ENCODE measurements at regions not wholly inside any gene's neighbourhood (a gene's known extent, or its start where the extent isn't known, plus 50 kb on each side); places are given as distances from the start of the nearest gene placed in this dataset.

DNA sequence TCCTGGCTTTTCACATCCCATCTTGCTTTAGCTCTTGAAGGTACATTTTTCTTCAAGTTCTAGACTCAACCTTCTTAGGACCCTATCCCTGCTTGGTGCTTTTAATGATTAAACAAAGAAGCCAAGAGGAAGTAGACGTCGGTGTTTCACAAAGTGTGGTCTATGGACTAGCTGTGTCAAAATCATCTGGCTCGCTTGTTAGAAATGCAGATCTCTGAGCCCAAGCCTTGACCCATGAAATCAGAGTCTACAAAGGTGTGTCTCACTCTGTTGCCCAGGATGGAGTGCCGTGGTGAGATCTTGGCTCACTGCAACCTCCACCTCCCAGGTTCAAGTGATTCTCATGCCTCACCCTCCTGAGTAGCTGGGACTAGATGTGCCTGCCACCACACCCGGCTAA, 295.5 kb upstream of the KAZN start:
- Mint-ChIP-seq H3K4me3 (no peak overlapping the region), H3K36me3 (no peaks in the 10 kb centered on the region), H3K9me3 (no peaks in the 10 kb centered on the region), H3K4me1 (no peaks in the 10 kb centered on the region), H3K27ac (no peak overlapping the region), H3K27me3 (peaks cover 2 to 16% (median 5%) of the 10 kb centered on the region in 5 donors)
- ATAC-seq (no peak), DNase-seq (no peak)
- POLR2A ChIA-PET = no interaction called here

GRCh38 chr1:14304381-14304865, 294.1 kb upstream of the KAZN start:
- no peaks in the 10 kb centered on the region for H3K36me3 Mint-ChIP-seq
- POLR2A ChIA-PET = no interaction called here
- no peak for ATAC-seq
- DNase-seq = no peak
- H3K9me3 Mint-ChIP-seq = no peaks in the 10 kb centered on the region
- H3K27me3 Mint-ChIP-seq = peaks cover 0 to 12% (median 2%) of the 10 kb centered on the region in 5 donors
- no peak overlapping the region for H3K27ac Mint-ChIP-seq
- no peak overlapping the region for H3K4me3 Mint-ChIP-seq
- no peaks in the 10 kb centered on the region for H3K4me1 Mint-ChIP-seq

- Mint-ChIP-seq H3K27me3 (peaks cover 0 to 3% (median 1%) of the 10 kb centered on the region in 5 donors), H3K9me3 (peaks cover 0 to 10% (median 0%) of the 10 kb centered on the region in 9 donors), H3K36me3 (no peaks in the 10 kb centered on the region), H3K4me3 (no peak overlapping the region), H3K4me1 (no peaks in the 10 kb centered on the region), H3K27ac (no peak overlapping the region)
- POLR2A ChIA-PET = no interaction called here
- no peak for DNase-seq
- no peak for ATAC-seq
Observed at GRCh38 chr1:14308460-14308859, 290.0 kb upstream of the KAZN start.

- Mint-ChIP-seq H3K4me3 (no peak overlapping the region), H3K4me1 (no peaks in the 10 kb centered on the region)
Observed at GRCh38 chr1:14309984-14310383, 288.5 kb upstream of the KAZN start.

GRCh38 chr1:14310476-14310875, 288.0 kb upstream of the KAZN start:
- H3K4me3 Mint-ChIP-seq = no peak overlapping the region
- no peaks in the 10 kb centered on the region for H3K4me1 Mint-ChIP-seq
- DNase-seq = no peak
- no peaks in the 10 kb centered on the region for H3K36me3 Mint-ChIP-seq
- H3K9me3 Mint-ChIP-seq = peaks cover 0 to 10% (median 0%) of the 10 kb centered on the region in 9 donors
- POLR2A ChIA-PET = no interaction called here
- H3K27me3 Mint-ChIP-seq = peaks cover 0 to 1% (median 0%) of the 10 kb centered on the region in 5 donors
- no peak for ATAC-seq
- H3K27ac Mint-ChIP-seq = no peak overlapping the region

More at GRCh38 chr1:14309984-14310383, 288.5 kb upstream of the KAZN start:
- ATAC-seq = no peak
- peaks cover 0 to 1% (median 0%) of the 10 kb centered on the region in 5 donors for H3K27me3 Mint-ChIP-seq
- no peak overlapping the region for H3K27ac Mint-ChIP-seq
- DNase-seq = no peak
- POLR2A ChIA-PET = no interaction called here
- H3K36me3 Mint-ChIP-seq = no peaks in the 10 kb centered on the region
- peaks cover 0 to 10% (median 0%) of the 10 kb centered on the region in 9 donors for H3K9me3 Mint-ChIP-seq

DNA sequence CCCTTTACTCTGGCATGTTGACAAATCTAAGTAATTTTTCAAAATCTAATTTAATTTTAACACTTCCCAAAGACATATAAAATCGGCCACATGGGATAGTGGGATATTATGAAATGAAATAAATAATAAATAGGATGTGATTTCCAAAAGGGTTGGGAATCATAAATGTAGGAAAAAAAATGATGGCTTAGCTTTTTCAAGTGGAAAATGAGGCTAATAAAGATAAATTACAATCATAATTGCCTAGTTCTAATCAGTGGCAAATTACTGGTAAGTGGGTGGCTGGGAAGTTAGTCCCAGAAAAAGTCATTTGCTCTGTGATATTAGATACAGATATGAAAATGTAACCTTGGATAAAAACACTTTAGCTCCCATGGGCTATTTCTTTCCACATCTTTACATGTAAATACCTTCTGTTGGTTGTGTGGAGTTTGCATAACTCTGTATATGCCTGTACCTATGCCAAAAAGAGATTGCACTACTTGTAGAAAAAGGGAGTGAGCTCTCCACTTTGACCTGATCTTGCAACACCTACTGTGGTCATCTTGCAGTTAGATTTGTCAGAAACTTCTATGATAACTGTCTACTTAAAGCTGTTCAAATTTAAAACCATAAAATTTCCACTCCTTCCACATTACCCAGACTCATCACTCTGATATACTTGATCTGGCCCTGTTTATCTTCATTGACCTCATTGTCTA, 284.6 kb upstream of the KAZN start:
- no peak overlapping the region for H3K27ac Mint-ChIP-seq

DNA sequence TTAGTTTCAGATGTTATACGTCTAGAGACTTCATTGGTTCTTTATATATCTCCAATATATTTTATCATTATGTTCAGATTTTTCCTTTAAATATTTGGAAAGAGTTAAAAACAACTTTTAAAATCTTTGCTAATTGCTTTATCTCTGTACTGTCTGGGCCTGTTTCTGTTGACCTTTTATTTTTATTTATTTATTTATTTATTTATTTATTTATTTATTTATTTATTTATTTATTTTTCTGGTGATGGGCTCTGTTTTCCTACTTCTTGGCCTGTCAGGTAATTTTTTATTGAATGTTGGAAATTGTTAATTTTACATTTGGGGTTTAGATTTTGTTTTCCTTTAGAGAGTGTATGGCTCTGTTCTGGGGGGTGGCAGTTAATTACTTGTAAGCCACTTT, 279.7 kb upstream of the KAZN start:
- H3K9me3 Mint-ChIP-seq = peaks cover 0 to 13% (median 1%) of the 10 kb centered on the region in 9 donors
- no peak overlapping the region for H3K27ac Mint-ChIP-seq
- POLR2A ChIA-PET = no interaction called here
- DNase-seq (no peak), ATAC-seq (no peak)
- peaks cover 0 to 13% (median 3%) of the 10 kb centered on the region in 5 donors for H3K27me3 Mint-ChIP-seq
- H3K36me3 Mint-ChIP-seq = peaks cover 0 to 4% (median 0%) of the 10 kb centered on the region in 3 donors
- peaks cover 2 to 11% (median 7%) of the 10 kb centered on the region in 4 donors for H3K4me1 Mint-ChIP-seq
- no peak overlapping the region for H3K4me3 Mint-ChIP-seq

More for the DNA sequence above, 284.6 kb upstream of the KAZN start:
- Mint-ChIP-seq H3K36me3 (no peaks in the 10 kb centered on the region), H3K9me3 (peaks cover 0 to 10% (median 0%) of the 10 kb centered on the region in 9 donors), H3K4me1 (no peaks in the 10 kb centered on the region), H3K4me3 (no peak overlapping the region), H3K27me3 (peaks cover 0 to 4% (median 0%) of the 10 kb centered on the region in 5 donors)
- DNase-seq (no peak), ATAC-seq (no peak)
- POLR2A ChIA-PET = no interaction called here

DNA sequence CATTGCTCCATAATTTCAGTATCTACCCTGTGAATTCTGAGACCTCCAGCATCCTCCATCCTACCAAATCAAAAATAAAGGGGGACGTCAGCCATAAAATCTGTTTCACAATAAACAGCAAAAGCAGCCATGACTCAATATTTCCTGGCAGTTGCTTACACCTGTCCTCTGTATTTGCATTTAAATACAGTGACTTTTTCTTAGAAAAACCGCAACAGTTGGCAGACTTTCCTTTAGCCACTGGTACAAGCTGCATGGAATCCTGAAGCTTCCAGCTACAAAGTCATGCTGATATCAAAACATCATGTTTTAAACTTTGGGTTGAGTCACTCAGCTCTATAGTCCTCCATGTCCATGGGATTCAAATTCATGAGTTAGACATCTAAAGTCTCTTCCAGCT, 278.0 kb upstream of the KAZN start:
- Mint-ChIP-seq H3K27me3 (peaks cover 0 to 13% (median 3%) of the 10 kb centered on the region in 5 donors), H3K36me3 (peaks cover 0 to 4% (median 0%) of the 10 kb centered on the region in 3 donors), H3K4me1 (peaks cover 2 to 11% (median 7%) of the 10 kb centered on the region in 4 donors), H3K9me3 (peaks cover 0 to 13% (median 0%) of the 10 kb centered on the region in 9 donors), H3K27ac (peak overlapping the region in 5 of 10 donors; percentile 17 to 73 (median 53)), H3K4me3 (peak overlapping the region in 6 of 10 donors; percentile 30 to 63 (median 55))
- DNase-seq (no peak), ATAC-seq (no peak)
- POLR2A ChIA-PET = no interaction called here

DNA sequence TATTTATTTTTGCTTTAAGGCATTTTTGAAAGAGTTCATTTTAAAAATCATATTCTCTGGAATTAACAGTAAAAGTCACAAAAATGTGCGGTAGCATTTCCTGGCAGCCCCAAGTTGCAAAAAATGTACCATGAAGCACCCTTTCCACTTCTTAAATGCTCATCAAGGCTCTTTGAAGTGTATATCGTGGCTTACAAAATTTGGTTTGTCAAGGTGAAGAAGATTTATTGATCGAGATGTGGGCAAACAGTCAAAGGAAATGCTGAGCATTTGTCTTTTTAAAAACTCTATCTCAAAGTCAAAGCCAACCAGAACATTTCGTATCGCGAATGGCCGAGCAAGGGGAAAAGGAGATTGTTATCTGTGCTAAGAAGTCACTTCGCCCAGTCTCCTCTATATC, 277.5 kb upstream of the KAZN start:
- H3K36me3 Mint-ChIP-seq = peaks cover 0 to 4% (median 0%) of the 10 kb centered on the region in 3 donors
- peaks cover 1 to 17% (median 3%) of the 10 kb centered on the region in 5 donors for H3K27me3 Mint-ChIP-seq
- POLR2A ChIA-PET = no interaction called here
- peaks cover 0 to 16% (median 0%) of the 10 kb centered on the region in 9 donors for H3K9me3 Mint-ChIP-seq
- no peak for ATAC-seq
- DNase-seq = peak in 1 of 10 donors; percentile 4
- H3K4me1 Mint-ChIP-seq = peaks cover 2 to 11% (median 7%) of the 10 kb centered on the region in 4 donors
- peak overlapping the region in 9 of 10 donors; percentile 11 to 63 (median 36) for H3K4me3 Mint-ChIP-seq
- peak overlapping the region in 4 of 10 donors; percentile 17 to 63 (median 28) for H3K27ac Mint-ChIP-seq

DNA sequence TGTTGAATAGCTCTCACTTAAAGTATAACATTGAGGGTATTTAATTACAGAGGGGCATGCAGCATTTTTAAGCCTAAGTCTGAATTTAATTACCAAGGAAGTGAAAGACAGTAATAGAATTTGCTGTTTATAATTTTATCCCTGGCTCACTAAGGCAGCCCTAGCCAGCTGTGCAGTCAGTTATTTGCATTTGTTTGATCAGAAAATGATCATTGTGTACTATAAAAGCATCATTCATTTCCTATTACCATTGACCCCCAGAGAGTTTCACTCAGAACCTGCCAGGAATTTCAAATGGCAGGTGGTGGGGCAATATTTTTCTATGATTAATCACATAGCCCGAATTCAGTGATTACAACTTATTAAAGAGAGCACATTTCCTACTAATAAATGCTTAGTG, 277.1 kb upstream of the KAZN start:
- H3K4me3 Mint-ChIP-seq = peak overlapping the region in 4 of 10 donors; percentile 30 to 59 (median 55)
- peaks cover 0 to 4% (median 0%) of the 10 kb centered on the region in 3 donors for H3K36me3 Mint-ChIP-seq
- DNase-seq (no peak), ATAC-seq (no peak)
- H3K4me1 Mint-ChIP-seq = peaks cover 2 to 11% (median 7%) of the 10 kb centered on the region in 4 donors
- POLR2A ChIA-PET = no interaction called here
- peak overlapping the region in 1 of 10 donors; percentile 17 for H3K27ac Mint-ChIP-seq
- H3K27me3 Mint-ChIP-seq = peaks cover 4 to 20% (median 7%) of the 10 kb centered on the region in 5 donors
- H3K9me3 Mint-ChIP-seq = peaks cover 0 to 20% (median 0%) of the 10 kb centered on the region in 9 donors

GRCh38 chr1:14323568-14324247, 274.8 kb upstream of the KAZN start:
- no peak overlapping the region for H3K4me3 Mint-ChIP-seq
- peaks cover 8 to 23% (median 13%) of the 10 kb centered on the region in 5 donors for H3K27me3 Mint-ChIP-seq
- H3K4me1 Mint-ChIP-seq = peaks cover 2 to 11% (median 7%) of the 10 kb centered on the region in 4 donors
- POLR2A ChIA-PET = no interaction called here
- H3K36me3 Mint-ChIP-seq = peaks cover 0 to 4% (median 0%) of the 10 kb centered on the region in 3 donors
- ATAC-seq (no peak), DNase-seq (no peak)
- H3K27ac Mint-ChIP-seq = no peak overlapping the region
- peaks cover 0 to 26% (median 0%) of the 10 kb centered on the region in 9 donors for H3K9me3 Mint-ChIP-seq

DNA sequence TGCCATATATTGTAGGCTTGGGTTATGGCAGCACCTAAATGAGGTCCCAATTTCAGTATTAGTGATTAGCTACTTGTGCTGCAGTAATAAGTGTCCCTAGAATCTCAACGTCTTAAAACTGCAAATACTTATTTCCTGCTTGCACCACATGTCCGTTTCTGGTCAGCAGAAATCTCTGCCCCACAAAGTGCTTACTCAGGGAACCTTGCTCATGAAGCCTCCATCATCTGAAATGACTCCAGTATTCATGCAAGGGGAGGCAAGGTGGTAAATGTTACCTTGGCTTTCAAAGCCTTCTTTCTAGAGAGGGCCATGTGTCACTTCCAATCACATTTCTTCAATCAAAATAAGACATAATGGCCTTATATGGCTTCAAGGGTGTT, 274.2 kb upstream of the KAZN start:
- POLR2A ChIA-PET = no interaction called here
- Mint-ChIP-seq H3K9me3 (peaks cover 0 to 26% (median 0%) of the 10 kb centered on the region in 9 donors), H3K4me1 (peaks cover 2 to 11% (median 7%) of the 10 kb centered on the region in 4 donors), H3K27ac (no peak overlapping the region), H3K27me3 (peaks cover 8 to 23% (median 13%) of the 10 kb centered on the region in 5 donors), H3K36me3 (peaks cover 0 to 4% (median 0%) of the 10 kb centered on the region in 3 donors), H3K4me3 (no peak overlapping the region)
- DNase-seq (no peak), ATAC-seq (no peak)

GRCh38 chr1:14326857-14327256, 271.6 kb upstream of the KAZN start:
- peaks cover 0 to 4% (median 0%) of the 10 kb centered on the region in 3 donors for H3K36me3 Mint-ChIP-seq
- peaks cover 0 to 26% (median 5%) of the 10 kb centered on the region in 9 donors for H3K9me3 Mint-ChIP-seq
- POLR2A ChIA-PET = no interaction called here
- no peak overlapping the region for H3K4me3 Mint-ChIP-seq
- H3K27ac Mint-ChIP-seq = no peak overlapping the region
- DNase-seq = no peak
- H3K27me3 Mint-ChIP-seq = peaks cover 8 to 16% (median 11%) of the 10 kb centered on the region in 5 donors
- no peak for ATAC-seq
- peaks cover 0 to under 1% (median 0%) of the 10 kb centered on the region in 4 donors for H3K4me1 Mint-ChIP-seq

All from naive thymus-derived CD8-positive, alpha-beta T cell (primary cell).